Nephron progenitor cell (in vitro differentiated cells): ENCODE measurements at regions not wholly inside any gene's neighbourhood (a gene's known extent, or its start where the extent isn't known, plus 50 kb on each side); places are given as distances from the start of the nearest gene placed in this dataset.
A peak's percentile ranks its signal among the peaks of the same experiment; 100 is the strongest.

Experiments
- DNase-seq: peaks from one replicate; pipeline ENCODE4 v3.0.0; 2021
- H3K27ac Mint-ChIP-seq: 2 replicates; pipeline ENCODE4 v1.8.0; 2021; ENCODE audit warnings: mild to moderate bottlenecking, moderate library complexity, mixed read lengths
- H3K27me3 Mint-ChIP-seq: 2 replicates; pipeline ENCODE4 v1.8.0; 2021; ENCODE audit warnings: mild to moderate bottlenecking, low read depth, mixed read lengths; ENCODE audit not compliant: poor library complexity
- H3K36me3 Mint-ChIP-seq: 2 replicates; pipeline ENCODE4 v1.8.0; 2021; ENCODE audit warnings: low read depth, mixed read lengths
- H3K4me1 Mint-ChIP-seq: 2 replicates; pipeline ENCODE4 v1.8.0; 2021; ENCODE audit warnings: mixed read lengths
- H3K4me3 Mint-ChIP-seq: 2 replicates; pipeline ENCODE4 v1.8.0; 2021; ENCODE audit warnings: mild to moderate bottlenecking, moderate library complexity, mixed read lengths
- H3K9me3 Mint-ChIP-seq: 2 replicates; pipeline ENCODE4 v1.8.0; 2021; ENCODE audit warnings: mild to moderate bottlenecking, moderate library complexity, mixed read lengths
- CTCF ChIP-seq: fragments of 200-600 bp; sonication (generic); IDR thresholded peaks from 2 replicates; pipeline ENCODE4 v1.5.0; 2021; ENCODE audit warnings: antibody characterized with exemption

DNA sequence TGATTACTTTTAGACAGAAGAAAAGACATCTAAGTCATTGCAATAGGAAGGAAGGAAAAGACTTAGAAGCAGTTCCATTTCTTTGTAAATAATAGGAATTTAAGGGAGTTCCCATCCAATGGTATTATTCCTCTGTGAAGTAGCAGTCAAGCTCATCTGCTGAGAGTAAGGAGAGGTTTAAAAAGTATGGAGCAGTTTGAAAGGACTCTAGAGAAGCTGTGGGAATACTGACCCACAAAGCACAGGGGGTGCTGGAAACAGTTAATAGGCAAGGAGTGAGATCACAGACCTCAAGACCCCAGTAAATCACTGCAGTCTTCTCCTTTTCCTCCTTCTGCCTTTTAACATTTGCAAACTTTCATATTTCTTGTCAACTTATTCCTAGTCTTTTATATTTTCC is 428.5 kb downstream of the ADAMTS20 start:
- TF ChIP-seq CTCF = no peak

DNA sequence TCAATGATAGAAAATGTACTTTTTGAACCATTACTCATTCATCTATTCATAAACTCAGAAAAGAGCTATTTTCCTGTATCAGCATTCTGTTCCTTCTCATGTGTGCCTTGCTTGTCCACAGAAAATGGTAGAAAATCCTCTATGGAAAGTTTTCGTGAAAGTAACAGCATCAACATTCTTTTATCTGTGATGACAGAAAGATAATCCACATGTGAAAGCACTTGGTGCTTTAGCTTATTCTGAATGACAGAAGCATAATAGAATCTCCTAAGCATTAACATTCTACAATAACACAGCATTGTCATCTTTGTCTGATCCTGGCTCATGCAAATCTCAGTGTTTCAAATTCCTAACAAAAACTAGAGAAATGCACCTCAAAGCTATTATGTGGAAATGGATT is 431.9 kb downstream of the ADAMTS20 start:
- Mint-ChIP-seq H3K4me1 (peaks cover 17% of the 10 kb centered on the region), H3K9me3 (peaks cover 10% of the 10 kb centered on the region), H3K4me3 (no peak overlapping the region), H3K36me3 (no peaks in the 10 kb centered on the region), H3K27ac (no peak overlapping the region), H3K27me3 (peaks cover under 1% of the 10 kb centered on the region)
- no peak for DNase-seq
- TF ChIP-seq CTCF = no peak

More for the DNA sequence above, 428.5 kb downstream of the ADAMTS20 start:
- no peaks in the 10 kb centered on the region for H3K27me3 Mint-ChIP-seq
- DNase-seq = no peak
- H3K27ac Mint-ChIP-seq = peak overlapping the region; percentile 2
- H3K36me3 Mint-ChIP-seq = no peaks in the 10 kb centered on the region
- peaks cover 10% of the 10 kb centered on the region for H3K9me3 Mint-ChIP-seq
- peaks cover 17% of the 10 kb centered on the region for H3K4me1 Mint-ChIP-seq
- H3K4me3 Mint-ChIP-seq = no peak overlapping the region

DNA sequence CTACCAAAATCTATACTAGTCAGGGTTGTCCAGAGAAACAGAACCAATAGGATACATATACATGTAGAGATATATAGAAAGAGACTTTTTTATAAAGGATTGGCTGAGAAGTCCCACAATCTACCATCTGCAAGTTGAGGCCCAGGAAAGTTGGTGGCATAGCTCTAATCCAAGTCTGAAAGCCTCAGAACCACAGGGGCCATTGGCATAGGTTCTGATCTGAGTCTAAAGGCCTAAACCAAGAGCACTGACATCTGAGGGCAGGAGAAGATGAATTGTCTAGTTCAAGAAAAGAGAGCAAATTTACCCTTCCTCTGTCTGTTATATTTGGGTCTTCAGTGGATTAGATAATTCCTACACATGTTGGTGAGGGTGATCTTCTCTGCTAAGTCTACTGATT is 433.1 kb downstream of the ADAMTS20 start:
- H3K4me1 Mint-ChIP-seq = peaks cover 17% of the 10 kb centered on the region
- peaks cover 10% of the 10 kb centered on the region for H3K9me3 Mint-ChIP-seq
- H3K4me3 Mint-ChIP-seq = no peak overlapping the region
- TF ChIP-seq CTCF = no peak
- DNase-seq = no peak
- H3K36me3 Mint-ChIP-seq = no peaks in the 10 kb centered on the region
- H3K27ac Mint-ChIP-seq = no peak overlapping the region
- peaks cover 3% of the 10 kb centered on the region for H3K27me3 Mint-ChIP-seq

GRCh38 chr12:43118234-43118633 is 433.8 kb downstream of the ADAMTS20 start:
- no peak for DNase-seq
- H3K36me3 Mint-ChIP-seq = no peaks in the 10 kb centered on the region
- TF ChIP-seq CTCF = no peak
- peaks cover 10% of the 10 kb centered on the region for H3K9me3 Mint-ChIP-seq
- peaks cover 4% of the 10 kb centered on the region for H3K27me3 Mint-ChIP-seq
- peaks cover 13% of the 10 kb centered on the region for H3K4me1 Mint-ChIP-seq
- no peak overlapping the region for H3K4me3 Mint-ChIP-seq
- H3K27ac Mint-ChIP-seq = no peak overlapping the region

GRCh38 chr12:43117226-43117930 is 434.6 kb downstream of the ADAMTS20 start:
- Mint-ChIP-seq H3K36me3 (no peaks in the 10 kb centered on the region), H3K27me3 (peaks cover 6% of the 10 kb centered on the region), H3K4me1 (peaks cover 13% of the 10 kb centered on the region), H3K27ac (no peak overlapping the region), H3K9me3 (peaks cover 10% of the 10 kb centered on the region), H3K4me3 (no peak overlapping the region)
- no peak for TF ChIP-seq CTCF
- DNase-seq = no peak
